WTC11 (cell line): ENCODE measurements at regions not wholly inside any gene's neighbourhood (a gene's known extent, or its start where the extent isn't known, plus 50 kb on each side); places are given as distances from the start of the nearest gene placed in this dataset.

ENCODE experiments used
- ATAC-seq: fragments of 200-7000 bp; cut with Tn5 transposase; 2 replicates; pipeline ENCODE4 v1.10.0; 2021; ENCODE audit warnings: mild to moderate bottlenecking, moderate library complexity
- CTCF ChIA-PET: fragments of 300-600 bp; sonication (Branson Sonifier 250); formaldehyde crosslinking; loops from one replicate; lab custom pipeline; 2021; ENCODE audit warnings: antibody characterized with exemption; lab: Charles Lee
- POLR2A ChIA-PET: fragments of 350-600 bp; sonication (Branson Sonifier 250); formaldehyde crosslinking; loops from one replicate; lab custom pipeline; 2021; ENCODE audit warnings: antibody characterized with exemption; lab: Charles Lee
- DNase-seq: peaks from one replicate; pipeline ENCODE4 v3.0.0; 2021; ENCODE audit warnings: low spot score
- H3K27ac Mint-ChIP-seq: 2 replicates; pipeline ENCODE4 v1.8.0; 2021; ENCODE audit warnings: mixed read lengths
- H3K27me3 Mint-ChIP-seq: 2 replicates; pipeline ENCODE4 v1.8.0; 2021; ENCODE audit warnings: low read depth, mild to moderate bottlenecking, moderate library complexity, mixed read lengths
- H3K36me3 Mint-ChIP-seq: 2 replicates; pipeline ENCODE4 v1.8.0; 2021; ENCODE audit warnings: mixed read lengths
- H3K4me1 Mint-ChIP-seq: 2 replicates; pipeline ENCODE4 v1.8.0; 2022; ENCODE audit warnings: mixed read lengths
- H3K4me3 Mint-ChIP-seq: 2 replicates; pipeline ENCODE4 v1.8.0; 2021; ENCODE audit warnings: mild to moderate bottlenecking, moderate library complexity, mixed read lengths
- H3K9me3 Mint-ChIP-seq: 2 replicates; pipeline ENCODE4 v1.8.0; 2021; ENCODE audit warnings: mixed read lengths
- EMX1 ChIP-seq: fragments of 250-450 bp; sonication (Bioruptor Pico); IDR thresholded peaks from 2 replicates; pipeline ENCODE4 v1.8.0; 2021; ENCODE audit warnings: mild to moderate bottlenecking
- FOXJ3 ChIP-seq: sonication (generic); formaldehyde crosslinking; IDR thresholded peaks from 2 replicates; pipeline ENCODE4 v1.9.0; 2021; ENCODE audit warnings: missing genetic modification reagents, mild to moderate bottlenecking, borderline replicate concordance
- NFATC4 ChIP-seq: fragments of 250-450 bp; sonication (Bioruptor Pico); IDR thresholded peaks from 2 replicates; pipeline ENCODE4 v1.9.0; 2021; ENCODE audit warnings: mild to moderate bottlenecking
- NFYB ChIP-seq: sonication (generic); formaldehyde crosslinking; conservative IDR thresholded peaks from 2 replicates; pipeline ENCODE4 v1.8.0; 2022; ENCODE audit warnings: low read depth, missing genetic modification reagents
- OVOL2 ChIP-seq: fragments of 250-450 bp; sonication (Bioruptor Pico); IDR thresholded peaks from 2 replicates; pipeline ENCODE4 v1.9.0; 2021; ENCODE audit warnings: mild to moderate bottlenecking, borderline replicate concordance
- ZNF121 ChIP-seq: sonication (generic); formaldehyde crosslinking; IDR thresholded peaks from 2 replicates; pipeline ENCODE4 v1.8.0; 2023; ENCODE audit warnings: missing genetic modification reagents
- TF ChIP-seq, protein P1 (sequence below): fragments of 250-450 bp; sonication (Bioruptor Pico); IDR thresholded peaks from 2 replicates; pipeline ENCODE4 v1.9.0; 2021; ENCODE audit warnings: mild to moderate bottlenecking, borderline replicate concordance
- TF ChIP-seq, protein P2 (sequence below): fragments of 200-600 bp; IDR thresholded peaks from 2 replicates; pipeline ENCODE4 v1.8.0; 2022; ENCODE audit warnings: antibody characterized with exemption
- TF ChIP-seq, protein P3 (sequence below): fragments of 250-450 bp; sonication (Bioruptor Pico); IDR thresholded peaks from 2 replicates; pipeline ENCODE4 v1.9.0; 2021; ENCODE audit warnings: moderate library complexity, mild to moderate bottlenecking, inconsistent platforms, borderline replicate concordance
- TF ChIP-seq, protein P4 (sequence below): fragments of 250-450 bp; sonication (Bioruptor Pico); IDR thresholded peaks from 2 replicates; pipeline ENCODE4 v1.8.0; 2021; ENCODE audit warnings: mild to moderate bottlenecking
- TF ChIP-seq, protein P5 (sequence below): sonication (generic); formaldehyde crosslinking; IDR thresholded peaks from 2 replicates; pipeline ENCODE4 v1.8.0; 2022; ENCODE audit warnings: mild to moderate bottlenecking, missing genetic modification reagents
- TF ChIP-seq, protein P6 (sequence below): sonication (generic); formaldehyde crosslinking; IDR thresholded peaks from 2 replicates; pipeline ENCODE4 v1.8.1; 2022; ENCODE audit warnings: missing genetic modification reagents, borderline replicate concordance
- TF ChIP-seq, protein P7 (sequence below): sonication (generic); formaldehyde crosslinking; IDR thresholded peaks from 2 replicates; pipeline ENCODE4 v1.8.1; 2023; ENCODE audit warnings: mild to moderate bottlenecking, missing genetic modification reagents, moderate library complexity

DNA sequence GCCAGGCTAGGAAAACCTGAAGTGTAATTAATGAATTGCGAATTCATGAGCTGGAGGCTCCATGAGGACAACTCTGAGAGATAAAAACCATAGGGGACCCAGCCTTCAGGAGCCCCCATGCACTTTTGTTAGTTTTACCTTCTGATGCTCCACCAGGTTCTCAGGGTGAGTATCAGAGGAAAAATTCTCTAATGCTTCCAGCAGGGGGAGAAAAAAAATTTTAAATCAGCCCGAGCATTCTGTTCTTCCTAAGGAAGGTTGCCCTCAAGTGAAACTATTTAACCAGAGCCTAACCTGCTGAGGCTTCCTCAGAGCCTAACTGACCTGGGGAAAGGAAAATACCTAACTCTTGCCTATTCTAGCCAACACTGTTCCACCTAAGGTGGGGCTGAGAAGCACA lies 552.6 kb downstream of the PPARGC1A start:
- H3K9me3 Mint-ChIP-seq: no peaks in the 10 kb centered on the region
- DNase-seq (no peak), ATAC-seq (peak; percentile 75)

DNA sequence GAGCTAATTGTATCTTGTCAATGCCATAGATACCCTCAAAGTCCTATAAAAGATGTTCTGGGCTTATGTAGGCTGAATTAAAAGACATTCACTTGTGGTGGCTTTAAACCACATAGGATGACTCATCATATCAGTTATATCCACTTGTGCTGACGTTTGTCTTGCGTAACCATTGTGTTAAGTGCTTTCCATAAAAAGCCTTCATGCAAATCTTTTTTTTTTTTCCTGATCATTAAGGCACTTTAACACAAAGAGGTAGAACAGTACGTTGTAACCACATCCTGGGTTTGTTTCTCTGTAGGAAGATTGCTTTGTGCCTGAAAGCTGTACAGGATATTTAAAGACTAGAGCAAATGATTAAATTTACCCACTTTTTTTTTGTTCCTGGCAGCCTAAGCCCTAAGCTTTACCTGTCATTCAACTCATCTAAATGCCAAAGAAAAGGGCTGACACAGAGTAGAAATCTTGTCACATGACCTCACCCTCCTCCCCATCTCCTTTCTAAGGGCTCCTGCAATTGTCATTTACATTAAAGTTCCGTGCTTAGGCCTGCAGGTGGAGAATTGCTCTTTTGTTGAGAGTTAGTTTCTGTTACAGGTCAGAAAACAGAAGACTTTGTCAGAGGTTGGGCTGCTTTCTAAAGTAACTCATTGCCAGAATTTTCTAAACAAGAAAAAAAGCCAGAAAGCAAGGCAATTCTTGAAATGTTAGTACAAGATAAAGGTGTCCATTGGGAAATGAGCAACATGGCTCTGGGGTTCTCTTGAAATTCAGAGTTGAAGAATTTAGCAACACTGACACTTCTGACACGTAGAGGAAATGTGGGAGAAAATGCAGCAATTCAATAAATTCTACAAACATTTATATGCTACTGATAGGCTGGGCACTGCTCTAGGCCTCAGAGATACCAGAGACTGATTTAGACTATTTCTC lies 555.6 kb downstream of the PPARGC1A start:
- peak; percentile 95 for ATAC-seq
- peak overlapping the region; percentile 95 for H3K27ac Mint-ChIP-seq

More for the DNA sequence above, 552.6 kb downstream of the PPARGC1A start:
- H3K4me3 Mint-ChIP-seq: no peak overlapping the region
- CTCF ChIA-PET: no interaction called here
- TF ChIP-seq, protein P1, sequence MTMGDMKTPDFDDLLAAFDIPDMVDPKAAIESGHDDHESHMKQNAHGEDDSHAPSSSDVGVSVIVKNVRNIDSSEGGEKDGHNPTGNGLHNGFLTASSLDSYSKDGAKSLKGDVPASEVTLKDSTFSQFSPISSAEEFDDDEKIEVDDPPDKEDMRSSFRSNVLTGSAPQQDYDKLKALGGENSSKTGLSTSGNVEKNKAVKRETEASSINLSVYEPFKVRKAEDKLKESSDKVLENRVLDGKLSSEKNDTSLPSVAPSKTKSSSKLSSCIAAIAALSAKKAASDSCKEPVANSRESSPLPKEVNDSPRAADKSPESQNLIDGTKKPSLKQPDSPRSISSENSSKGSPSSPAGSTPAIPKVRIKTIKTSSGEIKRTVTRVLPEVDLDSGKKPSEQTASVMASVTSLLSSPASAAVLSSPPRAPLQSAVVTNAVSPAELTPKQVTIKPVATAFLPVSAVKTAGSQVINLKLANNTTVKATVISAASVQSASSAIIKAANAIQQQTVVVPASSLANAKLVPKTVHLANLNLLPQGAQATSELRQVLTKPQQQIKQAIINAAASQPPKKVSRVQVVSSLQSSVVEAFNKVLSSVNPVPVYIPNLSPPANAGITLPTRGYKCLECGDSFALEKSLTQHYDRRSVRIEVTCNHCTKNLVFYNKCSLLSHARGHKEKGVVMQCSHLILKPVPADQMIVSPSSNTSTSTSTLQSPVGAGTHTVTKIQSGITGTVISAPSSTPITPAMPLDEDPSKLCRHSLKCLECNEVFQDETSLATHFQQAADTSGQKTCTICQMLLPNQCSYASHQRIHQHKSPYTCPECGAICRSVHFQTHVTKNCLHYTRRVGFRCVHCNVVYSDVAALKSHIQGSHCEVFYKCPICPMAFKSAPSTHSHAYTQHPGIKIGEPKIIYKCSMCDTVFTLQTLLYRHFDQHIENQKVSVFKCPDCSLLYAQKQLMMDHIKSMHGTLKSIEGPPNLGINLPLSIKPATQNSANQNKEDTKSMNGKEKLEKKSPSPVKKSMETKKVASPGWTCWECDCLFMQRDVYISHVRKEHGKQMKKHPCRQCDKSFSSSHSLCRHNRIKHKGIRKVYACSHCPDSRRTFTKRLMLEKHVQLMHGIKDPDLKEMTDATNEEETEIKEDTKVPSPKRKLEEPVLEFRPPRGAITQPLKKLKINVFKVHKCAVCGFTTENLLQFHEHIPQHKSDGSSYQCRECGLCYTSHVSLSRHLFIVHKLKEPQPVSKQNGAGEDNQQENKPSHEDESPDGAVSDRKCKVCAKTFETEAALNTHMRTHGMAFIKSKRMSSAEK (CRISPR knock-in tag): no peak
- TF ChIP-seq, protein P2, sequence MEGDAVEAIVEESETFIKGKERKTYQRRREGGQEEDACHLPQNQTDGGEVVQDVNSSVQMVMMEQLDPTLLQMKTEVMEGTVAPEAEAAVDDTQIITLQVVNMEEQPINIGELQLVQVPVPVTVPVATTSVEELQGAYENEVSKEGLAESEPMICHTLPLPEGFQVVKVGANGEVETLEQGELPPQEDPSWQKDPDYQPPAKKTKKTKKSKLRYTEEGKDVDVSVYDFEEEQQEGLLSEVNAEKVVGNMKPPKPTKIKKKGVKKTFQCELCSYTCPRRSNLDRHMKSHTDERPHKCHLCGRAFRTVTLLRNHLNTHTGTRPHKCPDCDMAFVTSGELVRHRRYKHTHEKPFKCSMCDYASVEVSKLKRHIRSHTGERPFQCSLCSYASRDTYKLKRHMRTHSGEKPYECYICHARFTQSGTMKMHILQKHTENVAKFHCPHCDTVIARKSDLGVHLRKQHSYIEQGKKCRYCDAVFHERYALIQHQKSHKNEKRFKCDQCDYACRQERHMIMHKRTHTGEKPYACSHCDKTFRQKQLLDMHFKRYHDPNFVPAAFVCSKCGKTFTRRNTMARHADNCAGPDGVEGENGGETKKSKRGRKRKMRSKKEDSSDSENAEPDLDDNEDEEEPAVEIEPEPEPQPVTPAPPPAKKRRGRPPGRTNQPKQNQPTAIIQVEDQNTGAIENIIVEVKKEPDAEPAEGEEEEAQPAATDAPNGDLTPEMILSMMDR: peak; percentile 29; the same call in 1 of the 2 replicates
- TF ChIP-seq, all 79 proteins: peak for 1
- no peaks in the 10 kb centered on the region for H3K36me3 Mint-ChIP-seq
- H3K27me3 Mint-ChIP-seq: no peaks in the 10 kb centered on the region
- POLR2A ChIA-PET: no interaction called here
- H3K4me1 Mint-ChIP-seq: peaks cover 35% of the 10 kb centered on the region
- no peak overlapping the region; the same call in 1 of the 2 replicates for H3K27ac Mint-ChIP-seq

DNA sequence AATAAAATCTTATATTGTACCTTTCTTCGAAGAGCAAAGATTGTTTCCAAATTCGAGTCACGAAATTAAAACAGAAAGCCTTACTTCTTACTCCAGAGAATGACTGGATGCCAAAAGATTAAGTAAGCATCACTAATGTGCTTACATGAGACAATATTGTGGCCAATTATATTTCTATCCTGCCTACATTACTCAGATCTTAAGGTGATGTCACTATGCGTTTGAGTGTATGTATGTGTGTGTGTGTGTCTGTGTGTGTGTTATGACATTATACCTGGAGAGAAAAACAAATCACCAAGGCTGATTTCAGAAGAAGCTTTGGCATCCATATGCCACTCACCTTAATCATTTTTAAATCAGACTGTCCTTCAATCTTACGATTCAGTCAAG lies 556.3 kb downstream of the PPARGC1A start:
- no peak for DNase-seq
- no peak for ATAC-seq
- Mint-ChIP-seq H3K4me1 (peaks cover 36% of the 10 kb centered on the region), H3K36me3 (no peaks in the 10 kb centered on the region), H3K27me3 (no peaks in the 10 kb centered on the region), H3K27ac (peak overlapping the region; percentile 1; the same call in 1 of the 2 replicates), H3K9me3 (no peaks in the 10 kb centered on the region), H3K4me3 (no peak overlapping the region)
- no peak for TF ChIP-seq NFATC4 (CRISPR knock-in tag)
- TF ChIP-seq ZNF121 (CRISPR knock-in tag): no peak
- TF ChIP-seq OVOL2 (CRISPR knock-in tag): no peak
- TF ChIP-seq, protein P3, sequence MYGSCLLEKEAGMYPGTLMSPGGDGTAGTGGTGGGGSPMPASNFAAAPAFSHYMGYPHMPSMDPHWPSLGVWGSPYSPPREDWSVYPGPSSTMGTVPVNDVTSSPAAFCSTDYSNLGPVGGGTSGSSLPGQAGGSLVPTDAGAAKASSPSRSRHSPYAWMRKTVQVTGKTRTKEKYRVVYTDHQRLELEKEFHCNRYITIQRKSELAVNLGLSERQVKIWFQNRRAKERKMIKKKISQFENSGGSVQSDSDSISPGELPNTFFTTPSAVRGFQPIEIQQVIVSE (CRISPR knock-in tag): no peak
- no peak for TF ChIP-seq FOXJ3
- TF ChIP-seq, protein P4, sequence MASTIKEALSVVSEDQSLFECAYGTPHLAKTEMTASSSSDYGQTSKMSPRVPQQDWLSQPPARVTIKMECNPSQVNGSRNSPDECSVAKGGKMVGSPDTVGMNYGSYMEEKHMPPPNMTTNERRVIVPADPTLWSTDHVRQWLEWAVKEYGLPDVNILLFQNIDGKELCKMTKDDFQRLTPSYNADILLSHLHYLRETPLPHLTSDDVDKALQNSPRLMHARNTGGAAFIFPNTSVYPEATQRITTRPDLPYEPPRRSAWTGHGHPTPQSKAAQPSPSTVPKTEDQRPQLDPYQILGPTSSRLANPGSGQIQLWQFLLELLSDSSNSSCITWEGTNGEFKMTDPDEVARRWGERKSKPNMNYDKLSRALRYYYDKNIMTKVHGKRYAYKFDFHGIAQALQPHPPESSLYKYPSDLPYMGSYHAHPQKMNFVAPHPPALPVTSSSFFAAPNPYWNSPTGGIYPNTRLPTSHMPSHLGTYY (CRISPR knock-in tag): no peak
- CTCF ChIA-PET: interaction anchor here (1.0 to 1.1 kb wide), 2 partner anchors 90 to 198 kb away, joined by 3 read pairs; no protein-coding TSS in a partner anchor
- POLR2A ChIA-PET: no interaction called here

More for the DNA sequence above, 555.6 kb downstream of the PPARGC1A start:
- Mint-ChIP-seq H3K9me3 (no peaks in the 10 kb centered on the region), H3K4me3 (peak overlapping the region; percentile 3), H3K27me3 (no peaks in the 10 kb centered on the region), H3K36me3 (no peaks in the 10 kb centered on the region), H3K4me1 (peaks cover 36% of the 10 kb centered on the region)
- CTCF ChIA-PET: interaction anchor here (1.0 to 1.1 kb wide), 2 partner anchors 89 to 199 kb away, joined by 3 read pairs; no protein-coding TSS in a partner anchor
- POLR2A ChIA-PET: no interaction called here
- peak; percentile 14 for DNase-seq
- TF ChIP-seq FOXJ3 (no peak), EMX1 (CRISPR knock-in tag) (no peak), NFYB (no peak)
- TF ChIP-seq, protein P5, sequence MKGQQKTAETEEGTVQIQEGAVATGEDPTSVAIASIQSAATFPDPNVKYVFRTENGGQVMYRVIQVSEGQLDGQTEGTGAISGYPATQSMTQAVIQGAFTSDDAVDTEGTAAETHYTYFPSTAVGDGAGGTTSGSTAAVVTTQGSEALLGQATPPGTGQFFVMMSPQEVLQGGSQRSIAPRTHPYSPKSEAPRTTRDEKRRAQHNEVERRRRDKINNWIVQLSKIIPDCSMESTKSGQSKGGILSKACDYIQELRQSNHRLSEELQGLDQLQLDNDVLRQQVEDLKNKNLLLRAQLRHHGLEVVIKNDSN (CRISPR knock-in tag): peak; percentile 85
- TF ChIP-seq, protein P6, sequence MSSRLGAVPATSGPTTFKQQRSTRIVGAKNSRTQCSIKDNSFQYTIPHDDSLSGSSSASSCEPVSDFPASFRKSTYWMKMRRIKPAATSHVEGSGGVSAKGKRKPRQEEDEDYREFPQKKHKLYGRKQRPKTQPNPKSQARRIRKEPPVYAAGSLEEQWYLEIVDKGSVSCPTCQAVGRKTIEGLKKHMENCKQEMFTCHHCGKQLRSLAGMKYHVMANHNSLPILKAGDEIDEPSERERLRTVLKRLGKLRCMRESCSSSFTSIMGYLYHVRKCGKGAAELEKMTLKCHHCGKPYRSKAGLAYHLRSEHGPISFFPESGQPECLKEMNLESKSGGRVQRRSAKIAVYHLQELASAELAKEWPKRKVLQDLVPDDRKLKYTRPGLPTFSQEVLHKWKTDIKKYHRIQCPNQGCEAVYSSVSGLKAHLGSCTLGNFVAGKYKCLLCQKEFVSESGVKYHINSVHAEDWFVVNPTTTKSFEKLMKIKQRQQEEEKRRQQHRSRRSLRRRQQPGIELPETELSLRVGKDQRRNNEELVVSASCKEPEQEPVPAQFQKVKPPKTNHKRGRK (CRISPR knock-in tag): no peak
- TF ChIP-seq, protein P7, sequence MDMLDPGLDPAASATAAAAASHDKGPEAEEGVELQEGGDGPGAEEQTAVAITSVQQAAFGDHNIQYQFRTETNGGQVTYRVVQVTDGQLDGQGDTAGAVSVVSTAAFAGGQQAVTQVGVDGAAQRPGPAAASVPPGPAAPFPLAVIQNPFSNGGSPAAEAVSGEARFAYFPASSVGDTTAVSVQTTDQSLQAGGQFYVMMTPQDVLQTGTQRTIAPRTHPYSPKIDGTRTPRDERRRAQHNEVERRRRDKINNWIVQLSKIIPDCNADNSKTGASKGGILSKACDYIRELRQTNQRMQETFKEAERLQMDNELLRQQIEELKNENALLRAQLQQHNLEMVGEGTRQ (CRISPR knock-in tag): peak; percentile 88
